ENCODE measurements at regions not wholly inside any gene's neighbourhood (a gene's known extent, or its start where the extent isn't known, plus 50 kb on each side); places are given as distances from the start of the nearest gene placed in this dataset.

DNA sequence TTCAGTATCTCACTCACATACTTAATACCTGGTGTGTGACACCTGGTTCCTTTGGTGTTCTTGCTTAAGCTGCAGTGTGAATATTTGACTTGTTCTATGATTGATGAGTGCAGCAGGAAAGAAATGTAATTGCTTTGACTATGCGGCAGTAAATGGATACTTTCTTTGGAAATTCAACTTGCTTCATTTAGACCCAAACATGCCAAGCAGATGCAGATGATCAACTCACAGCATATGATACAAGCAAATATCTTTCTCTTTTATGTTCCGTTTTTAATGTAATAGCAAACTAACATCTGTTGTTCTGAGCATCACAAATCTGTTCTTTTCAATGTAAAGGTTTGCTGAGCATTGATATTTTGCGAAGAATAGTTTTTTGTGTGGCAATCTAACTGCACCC is 549.5 kb downstream of the C4orf33 start:
- DNase-seq (ENCODE audit: low read depth in 1 of 2, low spot score in 1 of 2): no peak

DNA sequence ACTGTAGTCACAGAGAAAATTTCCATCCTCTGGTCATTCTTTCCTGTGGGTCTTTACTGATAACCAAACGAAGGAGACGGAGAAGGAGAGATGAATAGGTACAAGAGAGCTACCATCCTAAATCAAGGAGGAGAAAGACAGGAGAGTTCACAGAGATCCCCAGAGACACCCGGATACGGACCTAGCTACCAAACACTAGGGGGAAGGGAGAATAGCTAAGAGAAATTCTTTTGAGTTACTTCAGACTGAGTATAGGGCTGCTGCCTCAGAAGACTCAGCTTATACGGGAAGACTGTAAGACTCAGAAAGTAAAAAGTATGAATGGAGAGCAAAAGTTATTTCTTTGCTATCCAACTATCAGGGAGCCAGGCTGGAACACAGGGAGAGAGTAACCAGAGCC is 572.1 kb downstream of the C4orf33 start:
- DNase-seq (ENCODE audit: low read depth in 1 of 2, low spot score in 1 of 2): no peak

DNA sequence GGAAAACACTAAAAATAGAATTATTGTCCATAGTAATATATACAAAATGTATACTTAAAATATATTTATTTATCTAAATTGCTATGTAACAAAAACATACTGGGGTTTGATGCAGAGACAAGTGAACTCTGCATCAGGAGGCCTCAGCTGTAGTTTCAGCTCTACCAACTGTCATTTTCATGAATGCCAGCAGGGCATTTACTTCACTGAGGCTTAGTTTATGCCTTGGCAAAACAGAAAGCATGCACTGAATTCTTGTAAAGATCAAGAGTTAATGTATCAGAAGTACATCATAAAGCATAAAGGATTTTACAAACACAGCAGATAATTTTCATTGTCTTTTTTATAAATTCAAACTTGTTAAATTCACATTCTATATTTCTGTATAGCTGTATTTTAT is 577.0 kb downstream of the C4orf33 start:
- DNase-seq (ENCODE audit: low read depth in 1 of 2, low spot score in 1 of 2): no peak

DNA sequence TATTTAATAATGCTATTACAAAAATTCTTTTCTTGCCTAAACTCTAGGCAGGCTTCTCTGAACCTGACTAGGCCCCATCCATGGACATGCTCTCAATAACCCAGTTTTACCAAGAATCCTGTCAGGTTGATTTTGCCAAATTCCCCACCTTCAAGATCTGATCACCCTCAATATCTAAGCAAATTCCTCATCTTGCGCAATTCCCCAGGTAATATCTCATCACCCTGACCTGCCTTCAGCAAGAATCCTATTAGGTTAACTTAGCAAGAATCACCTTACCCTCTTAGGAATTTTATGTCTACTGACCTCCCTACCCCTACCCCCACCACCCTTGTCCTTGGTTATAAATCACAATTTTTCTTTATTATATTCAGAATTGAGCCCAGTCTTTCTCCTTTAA is 579.1 kb downstream of the C4orf33 start:
- DNase-seq (ENCODE audit: low read depth in 1 of 2, low spot score in 1 of 2): no peak

DNA sequence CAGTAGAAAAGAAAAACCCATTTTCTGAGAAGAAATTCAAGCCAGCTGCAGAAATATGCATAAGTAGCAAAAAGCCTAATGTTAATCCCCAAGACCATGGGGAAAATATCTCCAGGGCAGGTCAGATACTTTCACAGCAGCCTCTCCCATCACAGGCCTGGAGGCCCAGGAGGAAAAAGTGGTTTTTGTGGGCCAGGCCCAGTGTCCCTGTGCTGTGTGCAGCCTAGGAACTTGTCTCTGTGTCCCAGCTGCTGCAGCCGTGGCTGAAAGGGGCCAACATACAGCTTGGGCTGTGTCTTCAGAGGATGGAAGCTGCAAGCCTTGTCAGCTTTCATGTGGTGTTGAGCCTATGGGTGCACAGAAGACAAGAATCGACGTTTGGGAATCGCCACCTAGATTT is 581.0 kb downstream of the C4orf33 start:
- DNase-seq (ENCODE audit: low read depth in 1 of 2, low spot score in 1 of 2): no peak

DNA sequence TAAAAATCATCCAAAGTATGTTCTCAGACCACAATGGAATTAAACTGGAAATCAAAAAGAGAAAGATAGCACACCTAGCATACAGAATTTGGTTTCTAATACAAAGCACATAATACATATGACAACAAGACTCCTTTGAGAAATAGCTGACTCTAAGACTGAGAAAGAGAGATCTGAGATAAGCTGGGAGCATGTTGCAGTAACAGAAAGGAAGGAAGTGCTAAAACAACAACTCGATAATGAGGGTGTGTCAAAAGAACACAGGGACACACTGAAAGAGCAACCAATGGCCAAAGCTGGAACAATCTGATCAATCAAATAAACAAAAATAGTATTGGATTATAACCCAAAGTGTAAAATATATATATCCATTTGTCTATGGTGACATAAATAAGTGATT is 586.6 kb downstream of the C4orf33 start:
- no peak for DNase-seq (ENCODE audit: low read depth in 1 of 2, low spot score in 1 of 2)

DNA sequence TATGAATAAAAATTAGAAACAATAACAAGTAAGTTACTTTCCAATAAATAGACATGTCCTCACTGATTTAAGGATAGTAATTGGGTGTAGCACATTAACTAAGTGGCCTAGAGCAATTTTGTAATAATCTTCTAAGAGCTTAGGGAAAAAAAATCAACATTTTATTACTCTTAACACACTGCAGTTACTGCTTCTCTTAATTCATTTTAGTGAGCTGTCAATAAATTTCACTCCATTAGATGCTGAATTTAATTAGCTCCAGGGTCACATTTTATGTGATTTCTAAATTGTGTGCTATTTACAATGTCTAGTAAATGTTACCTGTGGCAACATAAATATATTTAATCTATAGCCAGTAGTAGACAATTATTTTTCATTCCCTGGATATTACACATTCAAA is 612.0 kb downstream of the C4orf33 start:
- no peak for DNase-seq (ENCODE audit: low read depth in 1 of 2, low spot score in 1 of 2)

DNA sequence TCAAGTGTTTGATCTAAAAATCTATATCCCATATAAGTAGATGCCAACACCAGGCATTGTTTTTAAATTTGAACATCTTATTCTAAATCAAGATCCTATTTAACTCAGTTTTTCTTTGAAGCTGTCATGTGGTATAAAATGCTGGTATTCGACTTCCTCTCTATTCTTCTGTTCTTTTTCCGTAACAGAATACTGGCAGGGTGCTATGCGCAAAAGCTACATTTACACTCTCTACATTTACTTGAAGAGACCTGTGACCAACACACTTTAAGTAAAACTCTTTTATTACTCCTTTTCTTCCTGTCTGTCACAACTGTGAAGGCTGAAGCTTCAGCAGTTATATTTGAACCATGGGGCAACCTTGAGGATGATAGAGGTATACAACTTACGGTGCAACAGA is 612.8 kb downstream of the C4orf33 start:
- DNase-seq (ENCODE audit: low read depth in 1 of 2, low spot score in 1 of 2): no peak

DNA sequence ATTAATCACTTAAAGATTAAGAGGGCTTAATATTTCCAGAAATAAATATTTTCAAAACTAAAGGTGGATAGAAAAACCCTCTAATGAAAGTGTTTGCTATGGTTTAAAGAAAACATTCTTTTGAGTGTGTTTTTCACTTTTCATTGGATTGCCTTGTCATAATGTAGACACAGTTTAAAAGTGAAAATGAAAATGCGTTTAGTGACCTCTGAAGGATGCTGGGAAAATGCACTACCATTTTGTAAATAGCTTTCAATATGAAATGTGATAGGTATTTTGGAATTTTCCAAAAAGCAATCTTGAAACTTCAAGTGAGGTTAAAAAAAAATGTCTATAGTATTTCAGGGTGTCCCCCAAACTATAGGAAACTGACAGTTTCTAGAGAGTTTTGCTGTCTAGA is 642.2 kb downstream of the C4orf33 start:
- no peak for DNase-seq (ENCODE audit: low read depth in 1 of 2, low spot score in 1 of 2)

DNA sequence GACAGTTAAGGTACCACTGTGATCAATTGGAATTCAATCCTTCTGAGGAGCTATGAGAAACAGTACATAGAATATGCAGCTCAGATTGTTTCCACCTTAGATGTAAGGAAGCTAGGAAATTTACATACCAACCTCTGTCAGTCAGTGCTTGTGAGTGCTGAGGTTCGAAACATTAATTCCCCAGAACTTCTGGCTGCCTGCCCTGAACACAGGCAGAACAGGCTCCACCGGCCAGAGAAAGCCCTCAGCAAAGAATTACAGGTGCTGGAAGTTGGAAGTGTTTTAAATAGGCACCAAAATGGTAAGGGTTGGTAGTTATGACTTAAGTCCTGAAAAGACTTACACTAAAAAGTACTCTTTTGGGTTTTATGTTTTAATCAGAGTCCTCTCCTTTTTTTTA is 651.8 kb downstream of the C4orf33 start:
- no peak for DNase-seq (ENCODE audit: low read depth in 1 of 2, low spot score in 1 of 2)

DNA sequence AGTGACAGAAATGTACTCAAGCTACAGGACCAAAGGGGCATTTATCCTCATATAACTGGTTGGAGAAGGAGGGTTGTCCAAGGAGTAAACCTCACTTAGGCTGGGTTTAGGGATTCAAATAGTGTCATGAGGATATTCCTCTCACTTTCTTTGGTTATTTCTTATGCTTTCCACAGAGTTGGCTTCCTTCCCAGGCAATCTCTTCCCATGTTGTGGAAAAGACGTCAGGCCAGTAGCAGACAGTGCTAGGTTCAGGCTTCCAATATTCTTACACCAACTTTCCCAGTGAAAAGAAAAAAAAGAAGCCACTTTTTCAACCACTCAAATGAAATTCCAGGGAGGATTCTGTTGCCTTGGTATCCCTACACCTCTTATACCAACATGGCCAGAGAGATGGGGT is 653.0 kb downstream of the C4orf33 start:
- no peak for DNase-seq (ENCODE audit: low read depth in 1 of 2, low spot score in 1 of 2)

DNA sequence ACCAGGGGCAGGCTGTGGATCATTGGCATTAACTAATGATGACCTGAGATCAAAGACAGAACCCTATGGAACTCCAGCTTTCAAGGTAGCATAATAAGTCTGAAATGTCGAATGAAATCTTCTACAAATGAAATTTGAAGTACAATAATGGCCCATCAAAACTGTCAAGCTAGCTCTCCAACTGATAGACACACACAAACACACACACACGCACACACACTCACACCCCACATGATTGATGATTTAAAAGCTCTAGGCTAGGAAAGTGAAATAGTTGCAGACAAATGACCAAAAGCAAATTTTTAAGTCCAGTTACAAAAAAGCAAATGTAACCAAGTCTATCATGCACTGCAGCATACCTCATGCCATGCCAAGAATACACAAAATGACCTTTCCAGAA is 655.7 kb downstream of the C4orf33 start:
- DNase-seq (ENCODE audit: low read depth in 1 of 2, low spot score in 1 of 2): no peak

DNA sequence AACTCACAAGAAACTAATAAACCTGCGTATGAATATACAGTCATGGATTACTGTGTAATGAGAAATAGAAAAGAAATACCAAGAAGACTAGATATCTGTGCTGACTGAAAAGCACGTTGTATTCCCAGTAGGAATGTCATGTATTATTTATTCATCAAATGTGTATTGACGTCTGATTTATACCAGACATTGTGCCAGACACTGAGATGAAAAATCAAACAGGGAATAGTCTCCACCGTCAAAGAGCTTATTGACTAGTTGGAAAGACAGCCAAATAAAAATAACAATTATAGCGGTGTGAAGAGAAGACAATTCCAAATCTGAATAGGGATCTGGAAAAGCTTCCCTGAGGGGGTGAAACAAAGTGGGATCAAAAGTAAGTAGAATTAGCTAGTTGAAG is 687.6 kb downstream of the C4orf33 start:
- no peak for DNase-seq (ENCODE audit: low read depth in 1 of 2, low spot score in 1 of 2)

DNA sequence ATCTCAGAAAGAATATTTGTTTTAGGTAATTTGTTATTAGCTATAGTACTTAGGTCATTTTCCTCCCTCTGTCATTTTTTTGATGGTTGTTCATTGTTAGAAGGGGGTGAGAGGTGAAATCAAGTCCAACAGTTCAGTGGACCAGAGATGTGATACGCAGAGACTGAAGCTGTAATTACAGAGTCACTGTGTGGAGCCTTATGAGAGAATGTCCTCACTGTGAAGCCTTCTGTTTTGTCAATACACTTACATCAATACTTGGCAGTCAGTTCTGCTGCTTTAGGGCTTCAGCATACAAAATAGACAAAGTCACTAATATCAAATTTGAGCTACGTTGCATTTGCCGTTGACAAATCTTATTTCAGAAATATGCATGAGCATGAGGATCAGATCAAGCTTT is 692.5 kb downstream of the C4orf33 start:
- no peak for DNase-seq (ENCODE audit: low read depth in 1 of 2, low spot score in 1 of 2)

DNA sequence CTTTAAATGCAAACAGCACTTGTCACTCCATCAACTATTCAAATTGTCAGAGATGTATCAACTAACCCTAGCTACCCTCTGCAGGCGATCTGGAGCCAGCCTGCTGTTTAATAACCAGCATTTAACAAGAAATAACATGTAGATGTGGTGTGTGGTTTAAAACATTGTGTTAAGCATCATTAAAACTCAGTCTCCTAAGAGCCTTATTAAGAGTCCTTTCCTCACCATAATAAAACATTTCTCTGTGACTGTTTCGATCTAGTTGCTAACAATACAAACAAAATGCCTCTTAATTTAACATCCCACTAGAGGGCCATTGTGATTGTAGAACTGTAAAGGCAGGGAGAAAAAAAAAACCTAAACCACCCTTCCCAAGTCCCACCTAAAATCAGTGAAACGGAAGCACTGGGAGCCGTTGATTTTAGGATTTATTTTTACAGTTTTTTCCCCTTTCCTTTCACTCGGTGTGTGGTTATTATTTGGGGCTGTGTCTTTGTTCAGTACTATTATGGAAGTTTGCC is 708.6 kb downstream of the C4orf33 start:
- DNase-seq (ENCODE audit: low read depth in 1 of 2, low spot score in 1 of 2): no peak

DNA sequence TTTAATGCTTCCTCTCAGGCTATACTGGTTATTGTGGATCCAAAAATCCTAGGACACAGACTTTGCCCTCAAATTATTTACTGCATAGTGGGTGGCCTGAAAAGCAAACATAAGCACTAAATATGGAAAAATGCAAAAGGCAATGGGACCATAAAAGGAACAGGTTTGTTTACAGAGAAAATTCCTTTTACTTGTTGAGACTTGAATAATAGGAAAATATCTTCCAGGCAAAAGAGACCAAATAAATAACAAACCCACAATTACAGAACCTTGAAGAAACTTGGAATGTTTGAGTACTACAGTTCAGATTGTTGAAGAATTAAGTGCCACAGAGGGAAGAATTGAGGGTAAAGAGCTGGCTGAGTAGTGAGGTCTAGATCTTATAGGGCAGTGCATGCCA is 711.0 kb downstream of the C4orf33 start:
- DNase-seq (ENCODE audit: low read depth in 1 of 2, low spot score in 1 of 2): no peak

DNA sequence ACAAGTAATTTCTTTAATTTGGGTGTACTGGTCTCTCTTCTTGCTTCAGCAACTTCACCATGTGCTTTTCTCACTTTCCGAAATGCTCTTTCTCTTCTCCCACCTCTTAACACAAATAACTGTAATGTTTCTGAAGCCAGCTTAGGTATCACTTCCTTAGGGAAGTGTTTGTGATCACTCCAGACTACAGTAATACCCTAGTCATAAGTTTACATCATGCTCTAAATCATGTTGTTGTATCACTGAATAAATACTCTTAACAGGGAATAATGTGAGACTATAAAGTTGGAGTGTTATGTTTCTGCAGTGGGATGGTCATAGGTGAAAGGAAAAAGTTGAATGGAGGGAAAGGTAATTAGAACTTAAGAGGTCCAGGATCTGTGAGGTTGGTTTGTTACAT is 712.3 kb downstream of the C4orf33 start:
- no peak for DNase-seq (ENCODE audit: low read depth in 1 of 2, low spot score in 1 of 2)

DNA sequence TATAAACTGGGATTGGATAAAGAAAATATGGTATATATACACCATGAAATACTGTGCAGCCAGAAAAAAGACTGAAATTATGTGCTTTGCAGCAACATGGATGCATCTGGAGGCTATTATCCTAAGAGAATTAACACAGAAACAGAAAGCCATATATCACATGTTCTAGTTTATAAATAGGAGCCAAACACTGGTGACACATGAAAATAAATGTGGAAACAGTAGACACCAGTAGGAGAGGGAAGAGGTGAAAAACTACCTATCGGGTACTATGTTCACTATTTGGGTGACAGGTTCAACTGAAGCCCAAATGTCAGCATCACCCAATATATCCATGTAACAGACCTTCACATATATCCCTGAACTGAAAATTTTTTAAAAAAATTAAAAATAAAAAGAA is 725.1 kb downstream of the C4orf33 start:
- no peak for DNase-seq (ENCODE audit: low read depth in 1 of 2, low spot score in 1 of 2)

DNA sequence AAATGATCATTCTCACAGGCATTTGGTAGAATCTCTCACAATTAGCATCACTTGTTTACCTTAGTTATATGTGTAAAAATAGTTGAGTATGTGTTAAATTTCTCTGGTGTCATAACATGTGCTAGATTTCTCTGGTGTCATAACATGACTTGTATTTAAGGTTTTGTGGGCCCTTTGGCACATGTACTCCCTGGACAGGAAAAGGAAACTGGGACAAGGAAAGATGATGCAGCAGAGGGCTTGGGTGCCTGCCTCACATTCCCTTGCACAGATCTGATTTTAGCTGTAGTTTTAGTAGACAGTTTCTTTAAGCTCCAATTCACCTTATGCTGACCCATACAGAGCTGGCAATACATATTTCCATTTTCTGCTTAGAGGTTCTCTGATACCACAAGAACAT is 726.0 kb downstream of the C4orf33 start:
- no peak for DNase-seq (ENCODE audit: low read depth in 1 of 2, low spot score in 1 of 2)

DNA sequence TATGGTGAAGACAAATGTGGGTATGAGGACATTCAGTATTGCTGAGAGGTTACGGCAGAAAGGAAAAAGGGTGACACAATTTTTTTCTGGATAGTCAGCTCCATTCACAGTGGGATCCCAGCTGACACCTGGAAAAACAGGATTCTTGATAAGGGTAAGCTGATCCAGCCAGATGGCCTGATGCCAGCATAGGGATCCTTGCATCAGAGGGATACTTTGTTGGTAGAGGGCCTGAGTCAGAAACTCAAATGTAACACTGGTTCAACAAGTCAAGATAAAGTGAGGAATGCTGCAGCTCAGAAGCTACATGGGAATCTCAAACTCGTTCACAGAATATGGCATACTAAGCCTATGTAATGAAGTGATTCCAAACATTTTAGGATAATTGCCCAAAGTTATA is 726.7 kb downstream of the C4orf33 start:
- DNase-seq (ENCODE audit: low read depth in 1 of 2, low spot score in 1 of 2): no peak

DNA sequence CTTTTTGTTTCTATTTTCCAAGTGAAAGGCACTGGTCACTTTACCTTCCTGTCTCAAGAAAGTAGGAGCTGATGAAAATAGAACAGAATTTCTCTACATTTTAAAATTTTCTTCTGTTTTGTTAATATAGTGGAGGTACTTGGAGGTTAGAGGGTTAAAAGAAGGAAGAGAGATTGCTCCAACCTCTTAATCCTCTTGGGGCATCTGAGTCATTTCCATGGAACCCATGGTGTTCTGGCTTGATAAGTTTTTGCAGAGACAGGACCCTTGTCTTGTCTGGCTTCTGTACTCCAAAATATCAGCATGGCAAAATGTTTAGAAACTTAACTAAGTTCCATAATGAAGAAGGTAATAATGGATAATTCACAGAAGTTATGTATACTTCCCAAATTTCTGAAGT is 727.2 kb downstream of the C4orf33 start:
- no peak for DNase-seq (ENCODE audit: low read depth in 1 of 2, low spot score in 1 of 2)

DNA sequence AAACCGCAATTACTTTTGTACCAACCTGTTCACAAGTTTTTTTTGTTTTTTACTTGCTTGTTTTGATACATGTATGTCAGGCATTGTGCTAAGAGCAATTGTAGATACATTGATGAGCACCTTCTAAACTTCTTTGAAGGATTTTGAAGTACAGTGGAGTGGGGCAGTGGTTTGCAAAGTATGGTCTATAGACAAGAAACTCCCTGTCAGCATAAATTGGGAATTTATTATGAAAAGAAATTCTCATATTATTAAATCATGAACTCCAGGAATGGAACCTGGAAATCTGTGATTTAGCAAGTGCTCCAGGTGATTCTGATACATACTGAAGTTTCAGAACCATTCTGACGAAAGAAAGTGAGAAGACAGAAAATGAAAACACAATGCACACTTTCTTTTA is 733.4 kb downstream of the C4orf33 start:
- no peak for DNase-seq (ENCODE audit: low read depth in 1 of 2, low spot score in 1 of 2)

DNA sequence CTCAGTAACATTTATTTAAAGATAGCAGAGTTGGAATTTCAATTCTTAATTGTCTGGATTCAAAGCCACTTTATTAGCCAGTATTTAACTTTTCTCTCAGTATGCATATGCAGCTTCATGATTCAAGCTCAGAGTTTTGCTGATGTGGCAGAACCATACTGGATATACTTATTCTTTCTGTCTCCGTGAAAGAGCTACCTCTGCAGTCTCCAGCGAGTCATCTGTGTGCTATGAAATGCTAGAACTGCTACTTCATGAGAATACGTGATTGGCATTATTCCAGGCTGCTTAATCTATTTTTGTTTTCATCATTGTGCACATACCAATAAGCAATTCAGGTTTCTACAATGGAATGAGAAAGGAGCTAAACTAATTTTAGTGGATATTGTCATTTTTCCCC is 743.7 kb downstream of the C4orf33 start:
- no peak for DNase-seq (ENCODE audit: low read depth in 1 of 2, low spot score in 1 of 2)

DNA sequence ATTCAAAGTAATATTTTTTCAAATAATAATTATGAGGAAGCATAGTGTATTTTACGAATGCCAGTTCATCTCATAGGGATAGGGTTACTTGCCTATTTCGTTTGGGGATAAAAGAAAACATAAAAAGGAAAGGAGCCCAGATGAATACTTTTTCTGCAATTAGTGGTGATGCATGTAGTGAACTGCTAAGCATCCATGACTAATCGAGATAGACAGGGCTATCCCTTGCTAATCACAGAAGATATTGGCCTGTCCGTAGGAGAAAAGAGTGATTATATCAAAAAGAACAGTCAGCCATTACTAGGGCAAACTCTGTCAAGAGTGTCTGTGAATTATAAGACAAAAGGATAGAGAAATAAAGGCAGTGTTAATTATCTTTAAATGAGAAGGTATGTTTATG is 746.1 kb downstream of the C4orf33 start:
- no peak for DNase-seq (ENCODE audit: low read depth in 1 of 2, low spot score in 1 of 2)
